HG03280 (cell line): ENCODE measurements at regions not wholly inside any gene's neighbourhood (a gene's known extent, or its start where the extent isn't known, plus 50 kb on each side); places are given as distances from the start of the nearest gene placed in this dataset.

Source experiments
- ATAC-seq: cut with Tn5 transposase; IDR thresholded peaks from one replicate; pipeline ENCODE4 v1.9.1; 2021; ENCODE audit warnings: mild to moderate bottlenecking, moderate library complexity; ENCODE audit not compliant: unreplicated experiment

GRCh38 chr1:38303843-38304242 lies 257.2 kb upstream of the POU3F1 start:
- ATAC-seq, result no peak

- ATAC-seq, result no peak
These were observed 254.4 kb upstream of the POU3F1 start for GRCh38 chr1:38301040-38301439.

GRCh38 chr1:38300616-38301015 lies 254.0 kb upstream of the POU3F1 start:
- ATAC-seq, result no peak

- ATAC-seq, result no peak
These were observed 251.2 kb upstream of the POU3F1 start for GRCh38 chr1:38297842-38298241.

GRCh38 chr1:38297246-38297645 lies 250.7 kb upstream of the POU3F1 start:
- no peak for ATAC-seq

GRCh38 chr1:38296047-38296446 lies 249.5 kb upstream of the POU3F1 start:
- no peak for ATAC-seq

GRCh38 chr1:38293567-38293966 lies 247.0 kb upstream of the POU3F1 start:
- no peak for ATAC-seq

GRCh38 chr1:38292969-38293368 lies 246.4 kb upstream of the POU3F1 start:
- no peak for ATAC-seq

GRCh38 chr1:38291906-38292521 lies 245.4 kb upstream of the POU3F1 start:
- no peak for ATAC-seq

GRCh38 chr1:38291336-38291735 lies 244.7 kb upstream of the POU3F1 start:
- ATAC-seq, result no peak

GRCh38 chr1:38289034-38289433 lies 242.4 kb upstream of the POU3F1 start:
- ATAC-seq, result no peak

GRCh38 chr1:38287547-38287946 lies 241.0 kb upstream of the POU3F1 start:
- ATAC-seq, result no peak

GRCh38 chr1:38287036-38287435 lies 240.4 kb upstream of the POU3F1 start:
- no peak for ATAC-seq

GRCh38 chr1:38285807-38286530 lies 239.4 kb upstream of the POU3F1 start:
- no peak for ATAC-seq

GRCh38 chr1:38284953-38285352 lies 238.4 kb upstream of the POU3F1 start:
- no peak for ATAC-seq

GRCh38 chr1:38283696-38284470 lies 237.3 kb upstream of the POU3F1 start:
- no peak for ATAC-seq

GRCh38 chr1:38279148-38279547 lies 232.6 kb upstream of the POU3F1 start:
- ATAC-seq, result no peak

GRCh38 chr1:38277646-38278045 lies 231.1 kb upstream of the POU3F1 start:
- ATAC-seq, result no peak

- no peak for ATAC-seq
These were observed 229.4 kb upstream of the POU3F1 start for GRCh38 chr1:38275960-38276359.

GRCh38 chr1:38274974-38275373 lies 228.4 kb upstream of the POU3F1 start:
- no peak for ATAC-seq

- no peak for ATAC-seq
These were observed 226.7 kb upstream of the POU3F1 start for GRCh38 chr1:38273196-38273804.

GRCh38 chr1:38272515-38272914 lies 225.9 kb upstream of the POU3F1 start:
- ATAC-seq, result no peak
